NCI-H82 treated with DMSO at 0.1 percent for 48 hours (cell line): ENCODE measurements at regions not wholly inside any gene's neighbourhood (a gene's known extent, or its start where the extent isn't known, plus 50 kb on each side); places are given as distances from the start of the nearest gene placed in this dataset.

ENCODE experiments used
- DNase-seq: peaks from one replicate; lab custom pipeline; 2025; ENCODE audit not compliant: unreplicated experiment; lab: John Stamatoyannopoulos, UW

- no peak for DNase-seq
Measured at GRCh38 chr6:54787825-54788224, 58.7 kb upstream of the FAM83B start.
